Breast epithelium (tissue), 3 donors: ENCODE measurements at regions not wholly inside any gene's neighbourhood (a gene's known extent, or its start where the extent isn't known, plus 50 kb on each side); places are given as distances from the start of the nearest gene placed in this dataset.

Experiments
- POLR2A ChIP-seq: fragments of 450-650 bp; IDR thresholded peaks from one replicate; pipeline ENCODE4 v1.6.1; 2016; ENCODE audit warnings: antibody characterized with exemption, mild to moderate bottlenecking, moderate library complexity
- POLR2AphosphoS5 ChIP-seq, 3 donors: sonication (generic); formaldehyde crosslinking; IDR thresholded peaks; one replicate each; pipeline ENCODE4 v1.6.1; 2017; ENCODE audit warnings: antibody characterized with exemption in 3 of 3
- TF ChIP-seq, protein P1 (sequence below), 3 donors: fragments of 450-650 bp; IDR thresholded peaks; one replicate each; pipeline ENCODE4 v1.5.1; 2016 to 2017; ENCODE audit warnings: antibody characterized with exemption in 3 of 3, mild to moderate bottlenecking in 3 of 3, moderate library complexity in 3 of 3

DNA sequence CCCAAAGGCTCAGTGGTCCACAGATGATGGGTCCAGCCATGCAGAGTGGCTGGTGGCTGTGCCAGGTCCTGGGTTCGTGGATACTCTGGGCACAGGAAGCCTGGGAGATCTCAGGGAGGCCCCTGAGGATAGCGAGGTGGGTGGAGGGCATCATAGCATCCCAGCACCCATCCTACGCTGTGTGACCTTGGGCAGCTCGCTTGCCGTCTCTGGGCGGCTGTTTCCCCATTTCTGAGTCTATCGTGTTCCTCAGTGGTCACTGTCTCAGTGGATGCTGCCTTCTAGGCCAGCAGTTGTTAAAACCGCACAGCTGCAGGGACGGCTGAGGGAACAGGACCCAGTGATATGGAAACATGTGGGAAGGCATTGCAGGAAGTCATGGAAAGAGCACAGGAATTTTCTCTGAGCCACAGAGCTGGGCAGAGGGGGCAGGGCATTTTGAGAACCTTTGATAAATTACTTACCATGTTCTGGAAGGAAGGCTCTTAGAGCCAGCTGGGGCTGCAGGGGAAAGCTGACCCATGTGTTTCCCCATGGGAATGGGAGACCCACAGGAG is 86.4 kb upstream of the COL5A1 start:
- no peak for TF ChIP-seq POLR2AphosphoS5 (IDR thresholded peaks at IDR 0.05)
- TF ChIP-seq, protein P1, sequence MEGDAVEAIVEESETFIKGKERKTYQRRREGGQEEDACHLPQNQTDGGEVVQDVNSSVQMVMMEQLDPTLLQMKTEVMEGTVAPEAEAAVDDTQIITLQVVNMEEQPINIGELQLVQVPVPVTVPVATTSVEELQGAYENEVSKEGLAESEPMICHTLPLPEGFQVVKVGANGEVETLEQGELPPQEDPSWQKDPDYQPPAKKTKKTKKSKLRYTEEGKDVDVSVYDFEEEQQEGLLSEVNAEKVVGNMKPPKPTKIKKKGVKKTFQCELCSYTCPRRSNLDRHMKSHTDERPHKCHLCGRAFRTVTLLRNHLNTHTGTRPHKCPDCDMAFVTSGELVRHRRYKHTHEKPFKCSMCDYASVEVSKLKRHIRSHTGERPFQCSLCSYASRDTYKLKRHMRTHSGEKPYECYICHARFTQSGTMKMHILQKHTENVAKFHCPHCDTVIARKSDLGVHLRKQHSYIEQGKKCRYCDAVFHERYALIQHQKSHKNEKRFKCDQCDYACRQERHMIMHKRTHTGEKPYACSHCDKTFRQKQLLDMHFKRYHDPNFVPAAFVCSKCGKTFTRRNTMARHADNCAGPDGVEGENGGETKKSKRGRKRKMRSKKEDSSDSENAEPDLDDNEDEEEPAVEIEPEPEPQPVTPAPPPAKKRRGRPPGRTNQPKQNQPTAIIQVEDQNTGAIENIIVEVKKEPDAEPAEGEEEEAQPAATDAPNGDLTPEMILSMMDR (IDR thresholded peaks at IDR 0.05): no peak
- TF ChIP-seq POLR2A: no peak
